GM12874 (cell line): ENCODE measurements at regions not wholly inside any gene's neighbourhood (a gene's known extent, or its start where the extent isn't known, plus 50 kb on each side); places are given as distances from the start of the nearest gene placed in this dataset.

Experiments used
- TF ChIP-seq, protein P1 (sequence below): IDR thresholded peaks from 2 replicates; pipeline ENCODE4 v1.5.1; 2011; ENCODE audit warnings: low read depth, mild to moderate bottlenecking, control low read depth, low read length, moderate library complexity; ENCODE audit not compliant: insufficient read depth

GRCh38 chr11:104225047-104225446 lies 61.1 kb upstream of the PDGFD start:
- TF ChIP-seq, protein P1, sequence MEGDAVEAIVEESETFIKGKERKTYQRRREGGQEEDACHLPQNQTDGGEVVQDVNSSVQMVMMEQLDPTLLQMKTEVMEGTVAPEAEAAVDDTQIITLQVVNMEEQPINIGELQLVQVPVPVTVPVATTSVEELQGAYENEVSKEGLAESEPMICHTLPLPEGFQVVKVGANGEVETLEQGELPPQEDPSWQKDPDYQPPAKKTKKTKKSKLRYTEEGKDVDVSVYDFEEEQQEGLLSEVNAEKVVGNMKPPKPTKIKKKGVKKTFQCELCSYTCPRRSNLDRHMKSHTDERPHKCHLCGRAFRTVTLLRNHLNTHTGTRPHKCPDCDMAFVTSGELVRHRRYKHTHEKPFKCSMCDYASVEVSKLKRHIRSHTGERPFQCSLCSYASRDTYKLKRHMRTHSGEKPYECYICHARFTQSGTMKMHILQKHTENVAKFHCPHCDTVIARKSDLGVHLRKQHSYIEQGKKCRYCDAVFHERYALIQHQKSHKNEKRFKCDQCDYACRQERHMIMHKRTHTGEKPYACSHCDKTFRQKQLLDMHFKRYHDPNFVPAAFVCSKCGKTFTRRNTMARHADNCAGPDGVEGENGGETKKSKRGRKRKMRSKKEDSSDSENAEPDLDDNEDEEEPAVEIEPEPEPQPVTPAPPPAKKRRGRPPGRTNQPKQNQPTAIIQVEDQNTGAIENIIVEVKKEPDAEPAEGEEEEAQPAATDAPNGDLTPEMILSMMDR: no peak

- TF ChIP-seq, protein P1: no peak
These were observed 58.5 kb upstream of the PDGFD start for GRCh38 chr11:104222464-104222863.

GRCh38 chr11:104221455-104221854 lies 57.5 kb upstream of the PDGFD start:
- TF ChIP-seq, protein P1: no peak

DNA sequence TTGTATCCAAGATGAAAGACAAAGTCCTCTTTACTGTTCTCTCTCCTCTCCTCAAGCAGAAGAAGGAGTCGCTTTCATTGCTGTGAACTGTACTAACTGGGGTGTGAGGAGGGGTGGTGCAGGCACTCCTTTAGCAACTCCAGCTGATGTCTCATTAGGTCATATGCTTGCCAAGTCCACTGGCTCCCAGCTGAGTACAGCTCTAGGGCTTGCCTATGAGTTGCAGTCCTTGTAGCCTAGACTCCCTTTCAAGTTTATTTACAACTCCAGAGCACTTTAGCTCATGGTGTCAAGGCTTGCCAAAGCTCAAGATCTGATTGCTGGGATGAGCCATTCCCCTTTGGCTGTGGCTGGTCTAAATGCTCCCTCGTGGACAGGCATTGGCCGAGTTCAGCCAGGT lies 55.1 kb upstream of the PDGFD start:
- TF ChIP-seq, protein P1: no peak

DNA sequence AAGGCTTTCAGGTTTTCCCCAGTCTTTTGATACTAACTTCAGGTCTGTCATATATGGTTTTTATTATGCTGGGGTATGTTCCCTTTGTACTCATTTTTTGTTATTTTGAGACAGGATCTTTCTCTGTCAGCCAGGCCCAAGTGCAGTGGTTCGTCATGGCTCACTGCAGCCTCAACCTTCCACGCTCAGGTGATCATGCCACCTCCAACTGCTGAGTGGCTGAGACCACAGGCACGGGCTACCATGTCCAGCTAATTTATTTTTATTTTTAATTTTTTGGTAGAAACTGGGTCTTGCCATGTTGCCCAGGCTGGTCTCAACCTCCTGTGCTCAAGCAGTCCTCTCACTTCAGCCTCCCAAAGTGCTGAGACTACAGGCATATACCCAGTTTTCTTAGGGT lies 50.6 kb upstream of the PDGFD start:
- TF ChIP-seq, protein P1: no peak
